ENCODE measurements at regions not wholly inside any gene's neighbourhood (a gene's known extent, or its start where the extent isn't known, plus 50 kb on each side); places are given as distances from the start of the nearest gene placed in this dataset.

DNA sequence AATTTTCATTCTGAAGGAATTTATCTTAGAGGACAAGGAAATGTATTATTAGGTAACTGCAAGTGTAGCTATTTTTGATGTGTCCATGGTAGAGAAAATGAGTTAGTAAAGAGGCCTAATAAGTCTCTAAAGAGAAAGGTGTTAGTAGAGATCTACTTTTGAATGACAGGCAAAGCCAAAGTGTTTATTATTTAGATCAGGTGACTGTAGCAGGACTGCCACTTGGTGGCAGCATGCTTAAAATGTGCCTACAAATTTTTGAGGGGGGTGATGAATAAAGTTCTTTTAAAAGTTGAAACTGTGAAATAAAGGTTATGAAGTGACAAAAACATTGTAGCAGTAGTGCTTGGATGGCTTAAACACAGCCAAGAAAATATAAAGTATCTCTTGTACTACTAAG lies 421.5 kb upstream of the MEIS1 start:
- no peaks in the 10 kb centered on the region for H4K20me1 ChIP-seq (ENCODE audit: insufficient read depth, low read length)
- H3K27ac ChIP-seq (ENCODE audit: insufficient read depth, low read length): no peak overlapping the region
- no peak overlapping the region for H4K5ac ChIP-seq (ENCODE audit: low read depth, low read length)
- no peak overlapping the region for H2BK20ac ChIP-seq (ENCODE audit: low read depth, low read length)
- in situ Hi-C loops (cut with MboI; ENCODE audit: low sequenced_read_pairs): no loop called here
- dilution Hi-C loops (cut with HindIII; ENCODE audit: low sequenced_read_pairs, unreplicated experiment): no loop called here
- H3K18ac ChIP-seq (ENCODE audit: low read depth, low read length): no peak overlapping the region
- H3K27me3 ChIP-seq (ENCODE audit: control insufficient read depth, insufficient read depth, low read length): no peaks in the 10 kb centered on the region
- no peak overlapping the region for H2BK120ac ChIP-seq (ENCODE audit: low read depth, low read length)
- POLR2A ChIA-PET (ENCODE audit: unreplicated experiment): no interaction called here
- H3K9me1 ChIP-seq (ENCODE audit: insufficient read depth, low read length): no peaks in the 10 kb centered on the region
- DNase-seq (no peak), ATAC-seq (ENCODE audit: low read depth) (no peak)
- no peak overlapping the region for H2BK15ac ChIP-seq (ENCODE audit: low read depth, low read length)
- H3K23ac ChIP-seq (ENCODE audit: low read depth, low read length): no peak overlapping the region
- H3K4me3 ChIP-seq (ENCODE audit: insufficient read depth, low read depth, low read length): no peak overlapping the region
- no peak overlapping the region for H4K8ac ChIP-seq (ENCODE audit: low read depth in 2 of 2, low read length in 2 of 2)
- no peak overlapping the region for H3K9ac ChIP-seq (ENCODE audit: low read depth, low read length)
- no peak overlapping the region for H3K56ac ChIP-seq (ENCODE audit: extremely low read depth, insufficient read depth, low read length)
- H3K9me3 ChIP-seq (ENCODE audit: control insufficient read depth, insufficient read depth, low read length): no peaks in the 10 kb centered on the region
- no TSS peak for BruUV-seq (replicated peaks)
- no peak overlapping the region for H3K4ac ChIP-seq (ENCODE audit: low read depth, low read length)
- H3K36me3 ChIP-seq (ENCODE audit: control insufficient read depth, insufficient read depth, low read length): no peaks in the 10 kb centered on the region
- TF ChIP-seq, protein P1, sequence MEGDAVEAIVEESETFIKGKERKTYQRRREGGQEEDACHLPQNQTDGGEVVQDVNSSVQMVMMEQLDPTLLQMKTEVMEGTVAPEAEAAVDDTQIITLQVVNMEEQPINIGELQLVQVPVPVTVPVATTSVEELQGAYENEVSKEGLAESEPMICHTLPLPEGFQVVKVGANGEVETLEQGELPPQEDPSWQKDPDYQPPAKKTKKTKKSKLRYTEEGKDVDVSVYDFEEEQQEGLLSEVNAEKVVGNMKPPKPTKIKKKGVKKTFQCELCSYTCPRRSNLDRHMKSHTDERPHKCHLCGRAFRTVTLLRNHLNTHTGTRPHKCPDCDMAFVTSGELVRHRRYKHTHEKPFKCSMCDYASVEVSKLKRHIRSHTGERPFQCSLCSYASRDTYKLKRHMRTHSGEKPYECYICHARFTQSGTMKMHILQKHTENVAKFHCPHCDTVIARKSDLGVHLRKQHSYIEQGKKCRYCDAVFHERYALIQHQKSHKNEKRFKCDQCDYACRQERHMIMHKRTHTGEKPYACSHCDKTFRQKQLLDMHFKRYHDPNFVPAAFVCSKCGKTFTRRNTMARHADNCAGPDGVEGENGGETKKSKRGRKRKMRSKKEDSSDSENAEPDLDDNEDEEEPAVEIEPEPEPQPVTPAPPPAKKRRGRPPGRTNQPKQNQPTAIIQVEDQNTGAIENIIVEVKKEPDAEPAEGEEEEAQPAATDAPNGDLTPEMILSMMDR (conservative IDR thresholded peaks at IDR 0.05; ENCODE audit: low read depth, low read length): 0 out of 2 replicates have a peak, but pooled peaks have one; percentile 18
- TF ChIP-seq MAFK (IDR thresholded peaks at IDR 0.05; ENCODE audit: low read depth, low read length): no peak
- TF ChIP-seq, protein P2, sequence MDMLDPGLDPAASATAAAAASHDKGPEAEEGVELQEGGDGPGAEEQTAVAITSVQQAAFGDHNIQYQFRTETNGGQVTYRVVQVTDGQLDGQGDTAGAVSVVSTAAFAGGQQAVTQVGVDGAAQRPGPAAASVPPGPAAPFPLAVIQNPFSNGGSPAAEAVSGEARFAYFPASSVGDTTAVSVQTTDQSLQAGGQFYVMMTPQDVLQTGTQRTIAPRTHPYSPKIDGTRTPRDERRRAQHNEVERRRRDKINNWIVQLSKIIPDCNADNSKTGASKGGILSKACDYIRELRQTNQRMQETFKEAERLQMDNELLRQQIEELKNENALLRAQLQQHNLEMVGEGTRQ (IDR thresholded peaks at IDR 0.05; ENCODE audit: low read depth, low read length): no peak
- no peak for TF ChIP-seq RAD21 (IDR thresholded peaks at IDR 0.05; ENCODE audit: low read length)
- no peak overlapping the region for H2AFZ ChIP-seq (replicated peaks; ENCODE audit: low read length, poor library complexity)
- no peak overlapping the region for H3K4me2 ChIP-seq (ENCODE audit: low read depth, low read length)
- H2AK5ac ChIP-seq (ENCODE audit: low read depth, low read length): no peak overlapping the region
- CTCF ChIA-PET: no interaction called here
- H3K79me1 ChIP-seq (ENCODE audit: low read depth in 1 of 2, low read length in 2 of 2): no peaks in the 10 kb centered on the region
- intact Hi-C loops (cut with micrococcal nuclease): loop anchor here (10.0 kb wide), 1 partner anchor 1831 kb away; no protein-coding TSS in a partner anchor
- H2AK9ac ChIP-seq (replicated peaks; ENCODE audit: low read depth, low read length, poor library complexity): no peak overlapping the region
- H3K14ac ChIP-seq (replicated peaks; ENCODE audit: low read depth, low read length): no peak overlapping the region
- no peak overlapping the region for H4K91ac ChIP-seq (ENCODE audit: insufficient read depth, low read depth, low read length)
- H3K4me1 ChIP-seq (ENCODE audit: control insufficient read depth, insufficient read depth, low read length): no peaks in the 10 kb centered on the region
- H2BK5ac ChIP-seq (ENCODE audit: low read depth, low read length, poor library complexity, severe bottlenecking): no peak overlapping the region

Data from IMR-90 (cell line).